Mesothelial cell of epicardium (in vitro differentiated cells): ENCODE measurements at regions not wholly inside any gene's neighbourhood (a gene's known extent, or its start where the extent isn't known, plus 50 kb on each side); places are given as distances from the start of the nearest gene placed in this dataset.

ENCODE experiments used
- DNase-seq, 2 experiments: peaks; one replicate each; pipeline ENCODE4 v3.0.0; 2021; ENCODE audit warnings: low spot score in 2 of 2; ENCODE audit not compliant: unreplicated experiment in 2 of 2
- H3K27ac Mint-ChIP-seq: 2 replicates; pipeline ENCODE4 v1.8.0; 2021; ENCODE audit warnings: mixed read lengths
- H3K27me3 Mint-ChIP-seq: 2 replicates; pipeline ENCODE4 v1.8.0; 2021; ENCODE audit warnings: low read depth, mixed read lengths
- H3K36me3 Mint-ChIP-seq: 2 replicates; pipeline ENCODE4 v1.8.0; 2021; ENCODE audit warnings: mixed read lengths
- H3K4me1 Mint-ChIP-seq: 2 replicates; pipeline ENCODE4 v1.8.0; 2021; ENCODE audit warnings: mixed read lengths
- H3K4me3 Mint-ChIP-seq: 2 replicates; pipeline ENCODE4 v1.8.0; 2021; ENCODE audit warnings: mild to moderate bottlenecking, moderate library complexity, mixed read lengths
- H3K9me3 Mint-ChIP-seq: 2 replicates; pipeline ENCODE4 v1.8.0; 2021; ENCODE audit warnings: mixed read lengths
- TF ChIP-seq, protein P1 (sequence below): fragments of 200-600 bp; sonication (generic); IDR thresholded peaks from one replicate; pipeline ENCODE4 v1.5.0; 2021; ENCODE audit warnings: antibody characterized with exemption; ENCODE audit not compliant: unreplicated experiment

DNA sequence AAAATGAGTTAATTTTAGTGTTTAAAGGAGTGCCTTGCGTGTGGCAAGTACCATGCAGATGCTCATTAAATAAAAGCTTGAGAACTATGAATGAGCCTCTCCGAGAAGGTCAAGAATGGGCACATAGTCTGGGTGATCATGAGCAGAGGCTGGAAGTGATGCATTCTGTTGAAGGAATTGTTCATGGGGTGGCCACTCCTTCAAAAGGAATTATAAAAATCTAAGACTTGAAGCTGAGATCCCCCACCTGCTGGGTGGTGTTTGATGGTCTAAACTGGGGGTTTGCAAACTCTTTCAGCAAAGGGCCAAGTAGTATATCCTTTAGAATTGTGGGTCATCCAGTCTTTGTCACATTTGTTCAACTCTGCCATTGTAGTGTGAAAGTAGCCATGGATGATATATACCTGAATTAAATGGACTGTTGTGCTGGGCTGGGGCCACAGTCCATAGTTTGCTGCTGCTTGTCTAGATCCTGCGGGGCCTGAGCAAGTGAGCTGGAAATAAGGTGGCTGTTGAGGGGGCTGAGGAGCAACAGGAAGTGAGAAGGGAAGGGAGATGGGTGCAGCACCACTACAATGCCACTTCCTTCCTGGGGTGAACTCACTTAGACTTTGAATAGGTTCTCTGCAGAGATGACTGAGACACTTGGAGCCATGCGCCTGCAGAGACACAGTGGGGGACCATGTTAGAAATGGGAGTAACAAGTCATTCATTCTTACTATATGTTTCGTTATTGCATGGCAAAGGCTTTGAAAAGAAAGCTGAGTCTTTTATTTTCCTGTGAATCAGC is 179.0 kb downstream of the SNX19 start:
- DNase-seq, result no peak
- Mint-ChIP-seq H3K4me1 (peaks cover 30% of the 10 kb centered on the region), H3K36me3 (peaks cover 39% of the 10 kb centered on the region), H3K27ac (peak overlapping the region; percentile 97), H3K4me3 (no peak overlapping the region), H3K9me3 (peaks cover 58% of the 10 kb centered on the region), H3K27me3 (no peaks in the 10 kb centered on the region)
- TF ChIP-seq, protein P1, sequence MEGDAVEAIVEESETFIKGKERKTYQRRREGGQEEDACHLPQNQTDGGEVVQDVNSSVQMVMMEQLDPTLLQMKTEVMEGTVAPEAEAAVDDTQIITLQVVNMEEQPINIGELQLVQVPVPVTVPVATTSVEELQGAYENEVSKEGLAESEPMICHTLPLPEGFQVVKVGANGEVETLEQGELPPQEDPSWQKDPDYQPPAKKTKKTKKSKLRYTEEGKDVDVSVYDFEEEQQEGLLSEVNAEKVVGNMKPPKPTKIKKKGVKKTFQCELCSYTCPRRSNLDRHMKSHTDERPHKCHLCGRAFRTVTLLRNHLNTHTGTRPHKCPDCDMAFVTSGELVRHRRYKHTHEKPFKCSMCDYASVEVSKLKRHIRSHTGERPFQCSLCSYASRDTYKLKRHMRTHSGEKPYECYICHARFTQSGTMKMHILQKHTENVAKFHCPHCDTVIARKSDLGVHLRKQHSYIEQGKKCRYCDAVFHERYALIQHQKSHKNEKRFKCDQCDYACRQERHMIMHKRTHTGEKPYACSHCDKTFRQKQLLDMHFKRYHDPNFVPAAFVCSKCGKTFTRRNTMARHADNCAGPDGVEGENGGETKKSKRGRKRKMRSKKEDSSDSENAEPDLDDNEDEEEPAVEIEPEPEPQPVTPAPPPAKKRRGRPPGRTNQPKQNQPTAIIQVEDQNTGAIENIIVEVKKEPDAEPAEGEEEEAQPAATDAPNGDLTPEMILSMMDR, result no peak

DNA sequence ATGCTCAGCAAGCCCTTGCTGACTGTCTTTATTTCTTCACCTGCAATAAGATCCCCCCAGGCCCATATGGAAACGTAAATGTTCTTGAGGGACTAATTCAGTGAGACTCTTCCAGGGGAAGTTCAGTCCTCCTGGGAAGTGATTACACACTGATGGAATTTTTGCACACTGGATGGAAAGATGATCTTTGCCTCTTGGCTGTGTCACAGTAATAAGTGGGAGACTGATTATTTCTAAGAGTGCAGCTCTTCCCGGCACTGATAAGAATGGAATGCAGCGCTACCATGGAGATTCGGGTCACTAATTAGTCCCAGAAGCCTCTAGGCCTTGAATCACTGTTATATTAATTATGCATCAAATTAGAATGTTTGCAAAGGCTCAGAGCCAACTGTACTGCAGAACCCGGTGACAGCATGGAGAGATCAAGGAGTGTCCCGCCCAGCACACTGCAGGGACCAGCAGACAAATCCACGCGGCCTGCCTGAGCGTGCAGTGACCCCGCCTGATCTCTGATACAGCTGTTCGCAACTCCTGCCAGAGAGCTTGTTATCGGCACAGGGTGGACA is 178.3 kb downstream of the SNX19 start:
- no peaks in the 10 kb centered on the region for H3K27me3 Mint-ChIP-seq
- peaks cover 56% of the 10 kb centered on the region for H3K9me3 Mint-ChIP-seq
- peak overlapping the region; percentile 97 for H3K27ac Mint-ChIP-seq
- peaks cover 30% of the 10 kb centered on the region for H3K4me1 Mint-ChIP-seq
- peak in 1 of 2 experiments; percentile 60 for DNase-seq
- peaks cover 36% of the 10 kb centered on the region for H3K36me3 Mint-ChIP-seq
- H3K4me3 Mint-ChIP-seq, result peak overlapping the region; percentile 47
- TF ChIP-seq, protein P1, result no peak

DNA sequence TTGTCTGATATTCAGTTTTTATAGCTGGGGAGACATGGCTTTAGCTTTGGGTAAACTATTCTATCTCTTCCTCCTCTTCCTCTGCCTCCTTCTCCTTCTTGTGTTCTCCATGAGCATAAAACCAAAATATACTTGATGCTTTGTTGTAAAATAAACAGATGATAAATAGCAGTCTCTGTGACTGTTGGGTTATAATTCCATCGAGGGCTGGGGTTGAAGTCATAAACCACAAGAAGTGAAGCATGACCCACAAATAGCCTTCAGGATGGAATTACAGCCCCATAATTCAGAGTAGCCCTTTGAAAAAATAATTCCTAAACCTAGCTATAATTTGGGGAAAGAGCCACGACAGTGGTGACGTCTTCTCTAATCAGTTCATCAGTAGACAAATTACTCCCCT is 177.7 kb downstream of the SNX19 start:
- TF ChIP-seq, protein P1, result no peak
- Mint-ChIP-seq H3K27ac (peak overlapping the region; percentile 97), H3K36me3 (peaks cover 32% of the 10 kb centered on the region), H3K9me3 (peaks cover 52% of the 10 kb centered on the region), H3K4me3 (no peak overlapping the region), H3K27me3 (no peaks in the 10 kb centered on the region), H3K4me1 (peaks cover 30% of the 10 kb centered on the region)
- DNase-seq, result no peak

DNA sequence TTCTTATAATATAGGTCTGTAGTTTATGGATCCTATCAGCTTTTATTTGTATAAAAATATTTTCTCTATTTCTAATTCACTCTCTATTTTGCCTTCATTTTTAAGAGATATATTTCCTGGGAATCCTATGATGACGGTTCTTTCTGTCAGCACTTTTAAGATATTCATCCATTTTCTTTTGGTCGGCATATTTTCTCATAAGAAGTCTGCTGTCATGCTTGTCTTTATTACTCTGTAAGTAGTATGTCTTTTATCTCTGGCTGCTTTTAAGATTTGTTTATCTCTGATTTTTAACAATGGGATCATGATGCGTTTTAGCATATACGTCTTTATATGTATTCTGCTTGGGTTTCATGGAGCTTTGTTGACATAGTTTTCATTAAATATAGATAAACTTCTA is 175.5 kb downstream of the SNX19 start:
- Mint-ChIP-seq H3K4me1 (peaks cover 30% of the 10 kb centered on the region), H3K27ac (no peak overlapping the region), H3K9me3 (peaks cover 45% of the 10 kb centered on the region), H3K36me3 (peaks cover 24% of the 10 kb centered on the region), H3K27me3 (no peaks in the 10 kb centered on the region), H3K4me3 (no peak overlapping the region)
- DNase-seq, result no peak
- TF ChIP-seq, protein P1, result no peak

DNA sequence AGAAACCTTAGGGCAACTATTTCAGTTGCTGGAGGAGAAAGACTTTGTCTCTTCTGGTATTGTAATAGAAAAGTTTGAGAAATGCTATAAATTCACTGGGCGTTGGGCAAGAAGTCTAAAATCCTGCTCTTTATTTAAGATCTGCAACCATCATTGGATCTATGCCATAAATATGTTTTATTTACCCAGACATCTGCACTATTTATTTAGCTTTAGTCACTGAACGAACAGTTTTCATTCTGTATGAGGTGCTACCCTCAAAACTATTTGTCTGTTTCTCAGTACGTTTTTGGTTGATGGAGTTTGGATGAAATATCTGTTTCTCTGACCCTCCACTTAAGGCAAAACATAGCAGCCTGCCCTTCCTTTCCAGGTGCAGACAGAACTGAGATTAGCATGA is 171.5 kb downstream of the SNX19 start:
- TF ChIP-seq, protein P1, result no peak
- Mint-ChIP-seq H3K9me3 (peaks cover 52% of the 10 kb centered on the region), H3K27ac (no peak overlapping the region), H3K4me3 (no peak overlapping the region), H3K36me3 (peaks cover 16% of the 10 kb centered on the region), H3K27me3 (no peaks in the 10 kb centered on the region), H3K4me1 (no peaks in the 10 kb centered on the region)
- DNase-seq, result no peak
